CD14-positive monocyte (primary cell): ENCODE measurements at regions not wholly inside any gene's neighbourhood (a gene's known extent, or its start where the extent isn't known, plus 50 kb on each side); places are given as distances from the start of the nearest gene placed in this dataset.

Experiments
- DNase-seq, 3 donors: peaks; one replicate each; pipeline ENCODE4 v3.0.0-alpha.2; 2011 to 2022
- H2AFZ ChIP-seq: 2 replicates; pipeline ENCODE4 v1.6.0; 2012; ENCODE audit warnings: mild to moderate bottlenecking, low read depth, low read length, inconsistent platforms; ENCODE audit not compliant: insufficient read depth, poor library complexity, severe bottlenecking
- H3K27ac ChIP-seq, 2 donors: 1 replicate in 1 of 2; 2 replicates in 1 of 2; pipeline ENCODE4 v1.5.1; 2012 to 2013; ENCODE audit warnings: low read length in 2 of 2, control low read depth in 1 of 2, inconsistent platforms in 1 of 2, low read depth in 1 of 2, mild to moderate bottlenecking in 1 of 2
- H3K27me3 ChIP-seq, 2 donors: one replicate each; pipeline versions ENCODE4 v1.6.0 to v1.6.1; 2011 to 2013; ENCODE audit warnings: low read length in 2 of 2; ENCODE audit not compliant: control insufficient read depth in 2 of 2, insufficient read depth in 2 of 2
- H3K36me3 ChIP-seq, 2 donors: replicated peaks in 1 of 2; 1 replicate in 1 of 2; 2 replicates in 1 of 2; pipeline versions ENCODE4 v1.5.1 to v1.6.1; 2012 to 2013; ENCODE audit warnings: low read length in 2 of 2, control low read depth in 1 of 2, inconsistent platforms in 1 of 2, mild to moderate bottlenecking in 1 of 2; ENCODE audit not compliant: insufficient read depth in 2 of 2, control insufficient read depth in 1 of 2
- H3K4me1 ChIP-seq, 2 donors: 1 replicate in 1 of 2; 2 replicates in 1 of 2; pipeline versions ENCODE4 v1.5.1 to v1.6.1; 2012 to 2013; ENCODE audit warnings: low read length in 2 of 2, control low read depth in 1 of 2, inconsistent platforms in 1 of 2, mild to moderate bottlenecking in 1 of 2, moderate library complexity in 1 of 2; ENCODE audit not compliant: insufficient read depth in 2 of 2, control insufficient read depth in 1 of 2
- H3K4me2 ChIP-seq: replicated peaks from 2 replicates; pipeline ENCODE3; 2012; ENCODE audit warnings: low read length, moderate library complexity, mild to moderate bottlenecking; ENCODE audit not compliant: poor library complexity, severe bottlenecking; ENCODE audit errors: extremely low read depth
- H3K4me3 ChIP-seq, 3 experiments: fragments of 200-600 bp in 1 of 3; sonication (generic) in 1 of 3; replicated peaks in 1 of 3; 1 replicate in 2 of 3; 2 replicates in 1 of 3; pipeline ENCODE4 v1.5.1; 2011 to 2013; ENCODE audit warnings: low read length in 3 of 3, mild to moderate bottlenecking in 3 of 3, control low read depth in 2 of 3, low read depth in 2 of 3, inconsistent platforms in 1 of 3, moderate library complexity in 1 of 3
- H3K79me2 ChIP-seq: 2 replicates; pipeline ENCODE4 v1.6.0; 2012; ENCODE audit warnings: mild to moderate bottlenecking, control low read depth, inconsistent platforms, low read length, moderate library complexity; ENCODE audit not compliant: insufficient read depth
- H3K9ac ChIP-seq: 2 replicates; pipeline ENCODE4 v1.6.0; 2017; ENCODE audit warnings: low read length, mild to moderate bottlenecking; ENCODE audit not compliant: insufficient read depth, poor library complexity, severe bottlenecking
- H3K9me3 ChIP-seq, 2 donors: replicated peaks in 1 of 2; 1 replicate in 1 of 2; 2 replicates in 1 of 2; pipeline versions ENCODE4 v1.5.1 to v1.6.1; 2012 to 2013; ENCODE audit warnings: low read length in 2 of 2, control low read depth in 1 of 2; ENCODE audit not compliant: control insufficient read depth in 1 of 2, insufficient read depth in 1 of 2
- H4K20me1 ChIP-seq: 2 replicates; pipeline ENCODE4 v1.6.0; 2012; ENCODE audit warnings: mild to moderate bottlenecking, low read length, control low read depth, moderate library complexity; ENCODE audit not compliant: insufficient read depth
- H3K27ac Mint-ChIP-seq, 7 donors: one replicate each; pipeline ENCODE4 v1.8.0; 2020; ENCODE audit warnings: mild to moderate bottlenecking in 7 of 7, mixed read lengths in 7 of 7, moderate library complexity in 6 of 7, inconsistent platforms in 2 of 7
- H3K27me3 Mint-ChIP-seq, 3 donors: one replicate each; pipeline ENCODE4 v1.8.0; 2021 to 2022; ENCODE audit warnings: low read depth in 3 of 3, mild to moderate bottlenecking in 3 of 3, mixed read lengths in 3 of 3, moderate library complexity in 3 of 3, inconsistent platforms in 1 of 3
- H3K36me3 Mint-ChIP-seq, 2 donors: one replicate each; pipeline ENCODE4 v1.8.0; 2020; ENCODE audit warnings: mixed read lengths in 2 of 2, inconsistent platforms in 1 of 2, mild to moderate bottlenecking in 1 of 2
- H3K4me1 Mint-ChIP-seq: one replicate; pipeline ENCODE4 v1.8.0; 2020; ENCODE audit warnings: mild to moderate bottlenecking, mixed read lengths
- H3K4me3 Mint-ChIP-seq, 2 donors: one replicate each; pipeline ENCODE4 v1.8.0; 2020; ENCODE audit warnings: mild to moderate bottlenecking in 2 of 2, mixed read lengths in 2 of 2, moderate library complexity in 1 of 2
- H3K9me3 Mint-ChIP-seq, 7 donors: one replicate each; pipeline ENCODE4 v1.8.0; 2020 to 2022; ENCODE audit warnings: mixed read lengths in 7 of 7, mild to moderate bottlenecking in 6 of 7, moderate library complexity in 6 of 7, inconsistent platforms in 2 of 7
- CTCF ChIP-seq: fragments of 200-600 bp; IDR thresholded peaks from one replicate; pipeline ENCODE4 v1.8.0; 2022; ENCODE audit warnings: antibody characterized with exemption, mild to moderate bottlenecking
- WGBS: methylation state at CpG from one replicate; pipeline ENCODE4 v1.1.5; 2013; ENCODE audit warnings: missing lambda C conversion rate; ENCODE audit not compliant: insufficient coverage; 5-methylcytosine and 5-hydroxymethylcytosine counted together
- intact Hi-C, 2 donors: fragments of 100-400 bp; cut with micrococcal nuclease; formaldehyde crosslinking; loops; one replicate each; pipeline versions ENCODE4 v1.15.0 to v1.15.1; 2023

GRCh38 chr4:3668825-3669552 is 97.2 kb upstream of the ADRA2C start:
- H3K36me3 ChIP-seq, result no peaks in the 10 kb centered on the region
- peaks cover 21 to 31% (median 26%) of the 10 kb centered on the region in 7 donors for H3K9me3 Mint-ChIP-seq
- H3K4me2 ChIP-seq, result no peak overlapping the region
- intact Hi-C loops, result no loop called here
- H3K79me2 ChIP-seq, result no peaks in the 10 kb centered on the region
- no peak overlapping the region for H3K4me3 ChIP-seq
- no peak overlapping the region for H3K27ac Mint-ChIP-seq
- H3K9me3 ChIP-seq, result peaks cover 22 to 31% of the 10 kb centered on the region in 2 donors
- no peak for DNase-seq
- no peak overlapping the region for H3K27ac ChIP-seq
- no peaks in the 10 kb centered on the region for H3K36me3 Mint-ChIP-seq
- H4K20me1 ChIP-seq, result no peaks in the 10 kb centered on the region
- H3K4me3 Mint-ChIP-seq, result no peak overlapping the region
- H3K27me3 Mint-ChIP-seq, result peaks cover 0 to 3% (median 2%) of the 10 kb centered on the region in 3 donors
- no peak overlapping the region for H3K9ac ChIP-seq
- H3K4me1 Mint-ChIP-seq, result no peaks in the 10 kb centered on the region
- H2AFZ ChIP-seq, result no peak overlapping the region
- 86% methylated on average over 27 of the region's 27 CpGs for WGBS
- H3K27me3 ChIP-seq, result no peaks in the 10 kb centered on the region
- no peak for TF ChIP-seq CTCF
- H3K4me1 ChIP-seq, result no peaks in the 10 kb centered on the region

GRCh38 chr4:3667258-3667657 is 98.9 kb upstream of the ADRA2C start:
- Histone ChIP-seq H3K36me3 (no peaks in the 10 kb centered on the region), H3K9ac (no peak overlapping the region), H3K79me2 (no peaks in the 10 kb centered on the region), H3K27ac (no peak overlapping the region), H3K4me3 (no peak overlapping the region), H3K4me2 (no peak overlapping the region), H3K27me3 (no peaks in the 10 kb centered on the region), H4K20me1 (no peaks in the 10 kb centered on the region), H3K9me3 (peaks cover 12 to 19% of the 10 kb centered on the region in 2 donors), H2AFZ (no peak overlapping the region), H3K4me1 (no peaks in the 10 kb centered on the region)
- H3K4me1 Mint-ChIP-seq, result no peaks in the 10 kb centered on the region
- intact Hi-C loops, result no loop called here
- H3K27me3 Mint-ChIP-seq, result peaks cover 0 to 2% (median 1%) of the 10 kb centered on the region in 3 donors
- no peaks in the 10 kb centered on the region for H3K36me3 Mint-ChIP-seq
- no peak for DNase-seq
- H3K27ac Mint-ChIP-seq, result no peak overlapping the region
- TF ChIP-seq CTCF, result no peak
- H3K9me3 Mint-ChIP-seq, result peaks cover 13 to 19% (median 17%) of the 10 kb centered on the region in 7 donors
- 91% methylated on average over 7 of the region's 7 CpGs for WGBS
- H3K4me3 Mint-ChIP-seq, result no peak overlapping the region
